Globus pallidus (tissue), 1 donor: ENCODE measurements at regions not wholly inside any gene's neighbourhood (a gene's known extent, or its start where the extent isn't known, plus 50 kb on each side); places are given as distances from the start of the nearest gene placed in this dataset.
A peak's percentile ranks its signal among the peaks of the same experiment; 100 is the strongest.
"Not testable (repeated sequence)": the region's sequence is repeated elsewhere in the genome, so short reads cannot be mapped to it uniquely, and the experiment has no call there.

Experiments used
- DNase-seq: peaks from one replicate; pipeline ENCODE4 v3.0.0-alpha.2; 2015; ENCODE audit warnings: low spot score

DNA sequence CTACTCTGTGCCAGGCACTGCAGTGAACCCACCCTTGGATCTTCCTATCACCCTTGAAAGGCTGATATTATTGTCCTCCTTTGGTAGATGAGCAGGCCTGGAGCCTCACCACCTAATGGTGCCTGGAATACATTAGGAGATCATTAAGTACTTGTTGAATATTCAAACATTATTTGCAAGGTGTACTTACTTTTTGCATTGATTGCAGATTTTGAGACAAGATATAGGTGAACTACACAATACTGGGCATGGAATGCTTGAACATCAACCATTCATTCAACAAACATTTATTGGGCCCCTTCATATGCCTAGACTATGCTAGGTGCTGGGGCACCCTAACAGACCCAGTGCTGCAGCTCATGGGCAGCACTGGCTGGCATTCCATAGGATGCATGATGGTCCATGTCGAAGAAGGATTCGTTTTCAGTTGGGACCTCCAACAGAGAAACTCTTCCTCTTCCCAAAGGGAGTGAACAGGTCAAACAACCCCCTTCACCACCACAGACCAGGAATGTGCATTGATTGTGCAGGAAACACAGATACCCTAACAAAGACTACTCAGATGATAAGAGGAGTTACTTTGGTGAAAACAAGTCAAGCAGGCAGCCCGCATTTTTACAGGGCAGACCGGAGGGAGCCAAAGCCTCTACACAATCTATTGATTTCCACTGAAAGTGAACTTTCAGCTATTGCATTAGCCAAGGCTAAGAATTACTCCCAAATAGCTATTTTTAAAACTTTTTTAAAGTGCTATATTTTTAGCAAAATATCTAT lies 149.6 kb upstream of the SH3BP4 start:
- no peak for DNase-seq

DNA sequence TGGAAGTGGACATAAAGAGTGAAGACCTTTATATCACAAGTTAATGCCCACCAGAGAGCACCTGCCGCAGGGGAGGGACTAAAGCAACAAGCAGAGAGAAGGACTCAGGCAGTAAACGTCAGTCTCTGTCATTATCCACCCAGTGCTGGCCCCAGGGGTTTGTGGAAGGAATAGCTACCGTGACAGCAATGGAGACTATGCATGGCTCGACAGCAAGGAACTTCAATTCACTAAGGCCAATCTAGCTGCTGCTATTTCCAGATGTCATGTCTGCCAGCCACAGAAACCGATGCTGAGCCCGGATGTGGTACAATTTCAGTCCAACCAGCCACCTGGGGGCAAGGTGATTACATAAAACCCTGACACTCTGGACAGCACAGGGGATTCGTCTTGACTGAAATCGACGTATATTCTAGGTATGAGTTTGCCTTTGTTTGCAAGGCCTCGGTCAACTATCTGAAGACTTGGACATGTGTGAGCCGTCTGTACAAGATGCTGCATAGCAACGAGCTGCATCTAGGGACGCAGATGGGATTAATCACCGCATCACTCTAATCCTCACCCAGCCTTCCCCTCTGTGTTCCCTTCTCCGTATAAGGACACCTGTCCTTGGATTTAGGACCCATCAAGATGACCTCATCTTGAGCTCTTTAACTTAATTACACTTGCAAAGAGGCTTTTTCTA lies 154.1 kb upstream of the SH3BP4 start:
- no peak for DNase-seq

DNA sequence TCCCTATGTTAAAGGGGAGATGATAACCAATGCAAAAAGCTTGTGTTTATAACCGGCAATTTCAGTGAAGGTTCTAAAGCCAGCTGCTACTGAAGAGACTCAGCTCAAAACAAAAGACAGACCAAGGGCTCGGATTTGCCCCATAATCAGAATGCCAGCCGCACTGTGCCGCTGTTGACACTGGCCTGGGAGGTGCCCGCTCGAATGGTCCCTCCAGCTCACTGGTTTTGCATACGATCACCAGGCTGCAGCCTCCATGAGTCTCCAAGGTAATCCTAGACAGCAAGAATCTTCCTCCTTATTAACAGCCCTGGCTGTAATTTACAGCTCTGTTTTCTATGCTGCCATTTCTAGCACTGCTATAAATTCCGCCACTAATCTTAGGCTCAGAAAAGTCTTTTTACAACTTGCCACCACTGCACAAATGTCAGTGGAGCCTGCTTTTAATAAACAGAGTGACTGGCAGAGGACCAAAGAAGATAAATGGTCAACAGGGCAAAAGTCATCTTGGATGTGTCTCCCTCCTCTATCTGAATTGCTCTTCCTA lies 155.7 kb upstream of the SH3BP4 start:
- peak; percentile 20 for DNase-seq

DNA sequence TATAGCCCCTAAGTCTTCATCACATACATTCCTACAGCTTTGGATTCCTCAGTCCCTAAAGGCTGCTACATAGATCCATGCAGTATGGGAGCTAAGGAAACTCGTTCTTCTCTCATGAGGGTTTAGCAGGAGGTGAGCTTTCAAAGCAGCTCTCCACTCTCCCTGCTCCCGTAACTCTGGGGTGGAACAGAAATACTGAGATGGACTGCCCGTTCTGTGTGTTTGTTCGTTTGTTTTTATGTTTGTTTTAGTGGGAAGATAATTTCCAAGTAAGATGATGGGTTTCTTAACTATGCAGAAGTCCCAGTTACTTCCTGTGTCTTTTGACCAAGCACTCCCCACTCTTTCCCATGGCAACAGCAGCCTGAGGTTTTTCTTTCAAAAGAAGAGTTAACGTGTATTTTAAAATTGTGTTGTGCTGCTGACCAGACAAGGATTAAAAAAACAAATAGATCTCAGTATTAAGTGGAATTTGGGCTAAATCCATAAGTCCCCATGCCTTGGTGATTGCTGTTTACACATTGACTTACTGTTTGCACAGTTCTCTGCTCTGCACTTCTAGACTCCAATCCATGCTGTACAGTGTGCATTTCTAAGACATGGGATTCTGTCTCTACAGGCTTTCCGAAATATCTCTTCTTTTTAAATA lies 156.4 kb upstream of the SH3BP4 start:
- no peak for DNase-seq

DNA sequence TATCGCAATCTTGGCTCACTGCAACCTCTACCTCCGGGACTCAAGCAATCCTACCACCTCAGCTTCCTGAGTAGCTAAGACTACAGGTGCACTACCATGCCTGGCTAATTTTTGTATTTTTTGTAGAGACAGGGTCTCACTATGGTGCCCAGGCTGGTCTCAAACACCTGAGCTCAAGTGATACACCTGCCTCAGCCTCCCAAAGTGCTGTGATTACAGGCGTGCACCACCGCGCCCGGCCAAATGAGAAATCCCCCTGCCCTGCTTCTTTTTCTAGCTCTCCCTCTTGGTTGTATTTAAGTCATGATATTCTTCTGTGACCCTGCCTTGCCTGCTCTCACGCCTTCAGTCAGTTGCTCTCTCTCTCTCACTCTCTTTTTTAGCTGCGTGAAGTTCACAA lies 157.0 kb upstream of the SH3BP4 start:
- DNase-seq = no peak

DNA sequence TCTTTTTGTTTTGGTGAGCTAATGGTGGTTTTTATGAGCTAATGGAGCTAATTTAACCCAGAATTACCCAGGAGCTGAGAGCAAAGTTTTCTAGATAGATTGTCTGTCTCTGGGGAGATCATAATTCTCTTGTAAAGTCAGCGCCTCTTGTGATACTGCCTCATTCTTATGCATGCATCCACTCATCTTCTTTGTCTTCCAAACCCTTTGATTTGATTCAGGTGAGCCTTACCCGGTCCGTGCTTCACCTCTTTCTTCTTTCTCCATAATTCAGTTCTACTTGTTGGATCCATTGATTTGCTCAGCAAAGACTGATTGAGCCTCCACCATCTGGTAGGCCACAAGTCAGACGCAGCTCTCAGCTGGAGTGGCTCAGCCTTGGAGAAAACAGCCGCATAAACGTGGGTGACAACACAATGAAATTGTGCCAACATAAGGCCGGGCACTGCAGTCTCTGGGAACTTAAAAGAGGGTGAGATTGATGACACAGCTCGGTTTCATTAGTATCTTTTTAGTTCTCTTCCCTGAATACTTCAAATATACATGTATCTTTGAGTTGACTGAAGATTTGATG lies 158.5 kb upstream of the SH3BP4 start:
- DNase-seq = no peak

DNA sequence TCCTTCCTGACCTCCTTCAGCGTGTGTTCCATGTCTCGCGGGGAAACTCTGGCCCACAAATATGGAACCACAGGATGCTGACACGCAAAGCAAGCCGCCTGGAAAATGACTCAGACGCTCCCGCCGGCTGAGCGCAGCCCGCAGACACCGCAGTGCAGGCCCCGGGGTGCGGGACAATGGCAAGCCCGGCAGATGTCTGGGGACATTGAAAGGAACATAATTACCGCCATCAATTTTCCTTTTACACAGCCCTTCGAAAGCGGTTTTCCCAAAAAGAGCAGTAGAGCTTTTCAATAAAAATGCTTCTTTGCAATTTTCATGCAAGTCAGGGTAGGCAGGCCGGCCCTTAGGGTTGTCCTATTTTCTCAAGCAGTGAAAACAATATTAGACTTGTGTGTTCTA lies 159.2 kb upstream of the SH3BP4 start:
- peak; percentile 17 for DNase-seq

DNA sequence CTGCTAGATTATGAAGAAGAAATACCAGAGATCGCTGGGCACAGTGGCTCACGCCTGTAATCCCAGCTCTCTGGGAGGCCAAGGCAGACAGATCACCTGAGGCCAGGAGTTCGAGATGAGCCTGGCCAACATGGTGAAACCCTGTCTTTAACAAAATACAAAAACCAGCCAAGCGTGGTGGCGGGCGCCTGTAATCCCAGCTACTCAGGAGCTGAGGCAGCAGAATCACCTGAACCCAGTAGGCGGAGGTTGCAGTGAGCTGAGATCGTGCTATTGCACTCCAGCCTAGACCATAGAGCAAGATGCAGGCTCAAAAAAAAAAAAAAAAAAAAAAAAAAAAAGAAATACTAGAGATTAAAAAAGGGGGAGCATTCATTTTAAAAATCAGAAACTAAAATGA lies 159.7 kb upstream of the SH3BP4 start:
- DNase-seq = not testable (repeated sequence)

DNA sequence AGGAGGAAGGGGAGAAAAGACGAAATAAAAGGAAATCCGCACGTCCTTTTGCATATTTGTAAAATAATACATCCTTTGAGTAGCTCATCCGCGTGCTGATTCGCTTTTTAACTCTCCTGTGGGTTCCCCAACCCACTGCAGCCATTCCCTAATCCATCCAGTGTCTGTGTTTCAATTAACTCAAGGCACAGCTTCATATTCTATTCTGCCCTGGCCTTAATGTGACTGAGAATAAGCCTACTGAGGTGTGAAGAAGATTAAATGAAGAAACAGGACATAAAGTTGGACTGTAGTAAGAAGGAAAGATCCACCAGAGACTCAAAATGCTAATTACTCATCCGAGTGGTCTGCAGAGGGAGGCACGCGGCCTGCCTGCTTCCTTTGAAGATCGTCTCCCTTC lies 161.4 kb upstream of the SH3BP4 start:
- DNase-seq = no peak

DNA sequence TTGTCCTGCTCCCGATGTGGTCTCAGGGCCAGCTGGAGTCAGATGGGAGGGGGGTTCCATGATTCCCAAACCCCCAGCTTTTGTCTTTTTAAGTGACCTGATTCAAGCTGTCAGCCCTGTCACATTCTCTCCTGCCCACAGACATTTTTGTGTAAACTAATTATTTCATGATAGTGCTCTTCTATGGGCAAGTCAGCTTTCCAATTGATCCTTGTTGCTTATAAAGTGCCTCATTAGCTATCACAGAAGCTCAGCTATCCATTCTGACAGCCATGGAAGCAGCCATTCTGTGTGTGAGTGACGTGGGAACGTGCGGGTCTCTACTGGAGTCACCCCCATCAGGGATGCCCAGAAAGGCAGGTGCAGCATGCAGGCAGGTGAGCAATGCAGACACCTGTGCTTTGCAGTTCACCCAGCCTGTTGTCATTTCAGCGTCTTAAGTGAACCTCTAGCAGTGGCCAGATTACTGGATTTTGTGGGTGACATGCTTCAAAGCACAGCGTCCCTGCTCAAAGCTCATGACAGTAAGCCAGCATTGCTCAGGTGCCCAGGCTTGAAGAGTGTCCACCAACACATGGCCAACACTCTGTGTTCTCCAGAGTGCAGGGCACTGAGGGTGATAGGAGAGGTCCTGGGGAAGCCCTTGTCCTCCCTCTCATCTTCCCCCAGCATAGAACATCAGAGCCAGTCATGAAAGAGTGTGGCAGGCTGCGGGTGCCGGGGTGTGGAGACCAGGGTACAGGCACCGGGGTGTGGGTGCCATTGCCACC lies 162.1 kb upstream of the SH3BP4 start:
- no peak for DNase-seq

DNA sequence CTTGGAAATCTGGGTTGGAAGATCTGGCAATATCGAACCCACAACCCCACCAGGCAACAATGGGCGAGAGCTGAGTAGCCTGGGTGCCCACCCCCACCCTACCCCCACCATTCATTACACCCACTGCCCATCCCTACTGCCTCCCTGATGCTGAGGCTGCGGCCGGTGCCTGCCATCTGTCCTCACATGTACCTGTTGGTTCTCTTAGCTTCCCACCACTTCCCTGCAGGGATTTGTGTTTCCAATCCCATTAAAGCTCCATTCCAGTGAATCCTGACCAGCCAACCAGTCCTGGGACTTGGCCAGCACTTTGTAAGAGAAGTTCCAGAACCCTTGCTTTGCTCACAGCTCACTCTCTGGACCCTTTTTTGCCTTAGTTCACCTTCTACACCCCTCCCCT lies 163.0 kb upstream of the SH3BP4 start:
- DNase-seq = no peak

DNA sequence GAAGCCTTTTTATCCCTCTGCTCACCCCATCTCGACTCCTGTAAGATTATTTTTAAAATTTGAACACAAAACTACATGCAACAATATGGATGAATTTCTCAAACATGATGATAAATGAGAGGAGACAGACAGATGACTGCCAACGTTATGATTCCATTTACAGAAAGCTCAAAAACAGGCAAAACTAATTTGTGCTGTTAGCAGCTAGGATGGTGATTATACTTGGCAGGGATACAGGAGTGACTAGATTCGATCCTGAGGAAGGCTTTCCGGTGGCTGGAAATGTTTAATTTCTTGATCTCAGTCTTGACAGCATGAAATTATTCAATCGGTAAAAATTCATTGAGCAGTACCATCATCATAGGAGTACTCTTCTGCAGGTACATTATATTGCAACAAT lies 163.4 kb upstream of the SH3BP4 start:
- DNase-seq = no peak

DNA sequence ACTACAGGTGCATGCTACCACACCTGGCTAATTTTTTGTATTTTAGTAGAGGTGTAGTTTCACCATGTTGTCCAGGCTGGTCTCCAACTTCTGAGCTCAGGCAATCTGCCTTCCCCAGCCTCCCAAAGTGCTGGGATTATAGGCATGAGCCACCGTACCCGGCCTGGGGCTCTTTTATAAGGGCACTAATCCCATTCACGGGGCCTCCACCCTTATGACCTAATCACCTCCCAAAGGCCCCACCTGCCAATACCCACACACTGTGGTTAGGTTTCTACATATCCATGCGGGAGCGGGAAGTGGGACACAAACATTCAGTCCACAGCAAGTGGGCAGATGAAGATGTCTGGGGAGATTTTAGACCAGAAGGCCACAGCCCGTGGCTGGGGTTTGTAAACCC lies 164.7 kb upstream of the SH3BP4 start:
- no peak for DNase-seq

DNA sequence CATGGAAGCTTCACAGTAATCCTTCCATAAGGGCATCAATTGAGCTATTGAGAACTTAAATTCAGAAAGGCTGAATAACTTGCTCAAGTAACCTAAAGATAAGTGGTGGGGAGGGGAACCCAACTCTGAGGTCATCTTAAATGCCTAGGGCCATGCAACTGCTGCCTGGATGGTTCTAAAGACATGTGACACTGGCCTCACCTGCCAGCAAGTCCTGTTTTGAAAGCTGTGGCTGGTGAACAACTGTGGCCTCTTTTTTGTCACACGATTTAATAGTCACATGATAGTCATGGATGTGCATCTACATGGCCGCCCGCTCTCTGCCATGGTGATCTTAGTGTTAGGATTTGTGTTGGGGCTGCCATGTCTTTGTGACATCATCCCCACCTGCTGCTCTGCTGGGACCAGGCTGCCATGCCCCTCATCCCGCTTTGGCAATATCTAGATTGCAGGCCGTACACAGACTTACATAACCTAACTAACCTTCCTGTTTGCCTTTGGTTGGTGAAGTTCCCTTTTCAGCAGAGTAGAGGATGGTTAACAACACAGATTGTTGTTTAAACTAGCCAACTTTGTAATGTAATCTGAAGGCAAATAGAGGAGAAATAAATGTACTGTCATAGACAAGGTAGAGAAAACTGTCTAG lies 177.9 kb upstream of the SH3BP4 start:
- DNase-seq = no peak

DNA sequence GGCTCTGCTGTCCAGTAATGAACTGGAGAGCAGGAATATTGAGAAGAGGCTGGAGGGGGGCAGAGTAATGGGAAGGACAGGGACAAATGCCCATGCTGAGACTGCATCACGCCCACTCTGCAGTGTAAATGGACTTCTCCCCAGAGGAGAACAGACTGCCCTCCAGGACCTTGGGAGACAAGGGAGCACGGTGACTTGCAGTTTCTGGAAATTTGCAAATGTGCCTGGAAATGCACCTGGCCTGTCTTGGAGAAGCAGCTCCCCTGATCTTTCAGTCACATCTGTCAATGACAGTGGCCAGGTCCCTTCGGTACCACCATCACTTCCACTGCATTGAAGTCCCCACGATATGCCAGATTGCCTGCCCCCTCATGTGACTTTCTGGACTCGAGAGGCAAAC lies 178.7 kb upstream of the SH3BP4 start:
- no peak for DNase-seq

DNA sequence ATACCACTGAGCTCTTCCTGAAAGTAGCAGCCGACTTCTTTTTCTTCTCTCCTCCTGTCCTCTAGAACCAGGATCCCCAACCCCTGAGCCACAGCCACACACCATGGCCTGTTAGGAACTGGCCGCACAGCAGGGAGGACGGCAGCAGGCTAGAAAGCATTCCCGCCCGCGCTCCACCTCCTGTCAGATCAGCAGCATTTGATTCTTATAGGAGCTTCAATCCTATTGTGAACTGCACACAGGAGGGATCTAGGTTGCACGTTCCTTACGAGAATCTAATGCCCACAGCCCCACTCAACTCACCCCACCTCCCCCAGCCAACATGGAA lies 179.1 kb upstream of the SH3BP4 start:
- DNase-seq = no peak

DNA sequence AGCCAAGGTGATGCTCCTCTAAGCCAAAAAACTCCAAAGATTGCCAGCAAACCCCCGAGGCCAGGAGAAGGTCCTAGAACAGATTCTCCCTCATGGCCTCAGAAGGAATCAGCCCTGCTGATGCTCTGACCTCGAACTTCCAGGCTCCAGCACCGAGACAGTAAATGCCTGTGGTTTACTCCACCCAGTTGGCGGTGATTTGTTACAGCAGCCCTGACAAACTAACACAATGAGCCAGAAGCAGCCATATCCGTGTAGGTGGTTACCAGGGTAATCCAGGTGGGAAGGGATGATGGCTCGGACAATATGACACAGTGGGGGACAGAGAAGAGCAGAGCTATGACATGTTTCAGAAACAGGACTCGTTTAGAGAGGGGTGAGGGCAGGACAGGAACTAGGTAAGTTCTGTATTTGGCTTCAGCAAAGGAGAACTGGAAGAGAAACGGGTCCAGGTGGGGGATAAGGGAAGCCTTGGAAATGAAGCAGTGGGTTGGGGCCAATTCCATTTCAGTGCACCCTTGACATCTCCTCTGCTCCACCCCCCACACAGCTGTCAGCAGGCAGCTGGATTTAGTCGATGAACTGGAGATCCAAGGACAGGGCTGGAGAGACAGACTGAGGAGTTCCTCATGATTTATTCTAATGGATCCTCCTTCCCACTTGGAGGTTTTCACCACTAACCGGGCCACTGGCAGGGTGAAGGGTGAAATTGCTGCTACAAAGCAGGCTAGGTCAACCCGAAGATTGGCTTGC lies 179.7 kb upstream of the SH3BP4 start:
- DNase-seq = no peak

DNA sequence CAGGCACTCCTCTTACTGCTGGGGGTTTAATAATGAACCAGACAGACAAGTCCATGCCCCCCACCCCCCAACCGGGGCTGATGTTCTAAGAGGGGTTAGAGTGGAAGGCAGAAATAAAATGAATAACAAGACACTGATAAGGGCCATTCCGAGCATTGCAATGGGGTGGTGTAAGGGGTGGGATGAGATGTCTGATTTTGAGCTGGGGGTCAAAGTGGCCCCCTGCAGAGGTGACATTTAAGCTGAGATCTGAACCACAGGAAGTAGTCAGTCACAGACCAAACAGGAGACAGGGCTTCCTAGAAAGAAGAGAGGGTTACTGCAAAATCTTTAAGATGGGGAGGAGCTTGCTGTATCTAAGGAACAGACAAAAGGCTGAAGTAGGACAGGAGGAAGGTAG lies 180.6 kb upstream of the SH3BP4 start:
- no peak for DNase-seq

DNA sequence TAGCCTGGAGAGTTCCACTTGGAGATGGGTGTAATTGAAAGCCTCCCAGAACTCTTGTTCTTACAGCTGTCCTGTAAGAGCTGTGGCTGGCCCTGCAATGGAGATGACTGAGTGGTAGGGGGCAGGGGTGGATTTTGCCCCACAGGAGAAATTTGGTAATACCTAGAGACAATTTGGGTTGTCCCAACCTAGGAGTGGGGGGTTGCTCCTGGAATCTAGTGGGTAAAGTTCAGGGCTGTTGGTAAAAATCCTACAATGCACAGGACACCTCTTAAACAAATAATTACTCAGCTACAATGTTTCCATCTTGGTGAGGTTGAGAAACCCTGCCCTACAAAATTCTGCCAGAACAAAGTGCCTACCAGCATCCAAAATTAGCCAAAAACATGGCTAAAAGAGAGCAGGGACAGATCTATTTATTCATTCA lies 181.1 kb upstream of the SH3BP4 start:
- no peak for DNase-seq

DNA sequence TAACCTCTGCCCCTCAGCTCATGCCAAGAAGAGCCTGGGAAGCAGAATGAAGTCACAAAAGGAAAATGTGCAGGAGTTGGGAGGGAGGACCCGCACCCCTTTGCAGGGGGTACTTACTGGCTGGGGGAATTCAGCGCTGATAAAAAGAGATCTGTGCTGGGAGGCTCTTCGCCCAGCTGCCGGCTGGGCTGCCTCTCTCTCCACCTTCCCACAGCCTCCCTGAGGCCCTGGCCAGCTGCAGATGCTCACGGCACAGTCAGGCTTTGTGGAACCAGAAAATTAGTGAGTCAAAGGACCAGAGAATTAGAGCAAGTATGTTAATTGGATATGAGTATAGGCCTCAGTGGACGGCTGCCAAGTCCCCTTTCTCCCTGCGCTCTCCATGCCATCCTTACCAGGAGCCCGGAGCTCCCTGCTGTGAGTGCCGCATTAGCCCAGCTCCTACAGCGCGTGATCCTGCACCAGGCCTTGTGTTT lies 181.7 kb upstream of the SH3BP4 start:
- peak; percentile 13 for DNase-seq
